ENCODE measurements at regions not wholly inside any gene's neighbourhood (a gene's known extent, or its start where the extent isn't known, plus 50 kb on each side); places are given as distances from the start of the nearest gene placed in this dataset.

DNA sequence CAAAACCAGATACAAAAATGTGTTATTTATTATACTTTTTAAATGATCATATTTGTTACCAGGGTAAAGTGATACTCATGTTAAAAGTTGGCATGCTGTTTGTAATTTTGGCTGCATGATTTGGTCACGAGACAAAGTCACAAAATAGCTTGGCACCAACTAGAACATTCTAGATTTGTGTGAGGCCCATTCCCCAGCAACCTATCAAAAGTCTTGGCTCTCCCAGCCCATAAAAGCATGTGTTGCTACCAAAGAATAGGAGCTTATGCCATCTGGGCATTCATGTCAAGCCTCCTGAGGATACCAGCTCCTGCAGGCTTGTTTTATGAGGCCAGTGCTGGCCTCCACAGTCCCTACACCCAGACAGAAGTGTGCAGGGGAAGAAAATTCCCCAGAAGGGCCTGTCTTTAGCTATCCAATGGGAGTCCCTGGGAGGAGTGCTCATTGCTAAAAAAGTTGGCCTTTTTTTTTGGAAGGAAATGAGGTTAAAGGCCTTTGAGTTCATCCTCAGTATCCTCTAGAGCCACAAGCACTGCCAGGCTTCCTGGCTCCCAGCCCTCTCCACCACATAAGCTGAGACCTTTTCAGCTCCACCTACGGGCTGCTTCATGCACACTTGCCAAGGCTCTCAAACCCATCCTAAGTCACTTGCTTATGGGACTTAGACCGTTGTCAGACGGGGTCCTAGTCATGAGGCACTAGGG lies 211.9 kb upstream of the EOLA2 start:
- H4K91ac ChIP-seq (ENCODE audit: low read depth, low read length, poor library complexity) = no peak overlapping the region
- no peak overlapping the region for H3K27ac ChIP-seq (replicated peaks; ENCODE audit: low read length)
- H2AK5ac ChIP-seq (ENCODE audit: low read depth, low read length) = no peak overlapping the region
- H3K79me1 ChIP-seq (ENCODE audit: low read depth, low read length) = peaks cover 2% of the 10 kb centered on the region
- H3K9me3 ChIP-seq (replicated peaks in 1 of 2; ENCODE audit: control insufficient read depth in 2 of 2, insufficient read depth in 1 of 2, low read depth in 1 of 2, low read length in 2 of 2) = no peaks in the 10 kb centered on the region
- H2AFZ ChIP-seq (ENCODE audit: low read length) = no peak overlapping the region
- peaks cover 0 to 6% (median 0%) of the 10 kb centered on the region in 3 experiments for H3K27me3 ChIP-seq (ENCODE audit: control insufficient read depth in 3 of 3, insufficient read depth in 3 of 3, low read depth in 1 of 3, low read length in 3 of 3)
- H3K9ac ChIP-seq (ENCODE audit: low read depth, low read length, poor library complexity) = no peak overlapping the region
- no peak for DNase-seq (ENCODE audit: low spot score)
- H2BK5ac ChIP-seq (ENCODE audit: low read length) = no peak overlapping the region
- H3K36me3 ChIP-seq (replicated peaks in 1 of 2; ENCODE audit: control insufficient read depth in 2 of 2, insufficient read depth in 2 of 2, low read length in 2 of 2) = no peaks in the 10 kb centered on the region
- H3K14ac ChIP-seq (ENCODE audit: low read length) = no peak overlapping the region
- H2BK120ac ChIP-seq (ENCODE audit: low read depth, low read length) = no peak overlapping the region
- no peak overlapping the region for H3K4ac ChIP-seq (ENCODE audit: low read length)
- no peak overlapping the region for H2BK15ac ChIP-seq (ENCODE audit: low read length)
- no peak overlapping the region for H4K8ac ChIP-seq (ENCODE audit: low read depth, low read length)
- H3K4me2 ChIP-seq (ENCODE audit: insufficient read depth, low read length, poor library complexity, severe bottlenecking) = no peak overlapping the region
- no CpG with 5 or more reads among the region's 4 CpGs for WGBS, 2 donors (ENCODE audit: extremely low coverage in 2 of 2, insufficient read length in 2 of 2, insufficient replicate concordance in 1 of 2)
- H3K18ac ChIP-seq (ENCODE audit: low read length) = no peak overlapping the region
- no peak overlapping the region for H3K4me3 ChIP-seq (ENCODE audit: low read length in 2 of 2)
- H3K23ac ChIP-seq (ENCODE audit: low read depth, low read length, poor library complexity) = no peak overlapping the region
- no peaks in the 10 kb centered on the region for H3K4me1 ChIP-seq (ENCODE audit: control insufficient read depth in 2 of 2, insufficient read depth in 1 of 2, low read depth in 1 of 2, low read length in 2 of 2)
- H2BK12ac ChIP-seq (ENCODE audit: low read length) = no peak overlapping the region

DNA sequence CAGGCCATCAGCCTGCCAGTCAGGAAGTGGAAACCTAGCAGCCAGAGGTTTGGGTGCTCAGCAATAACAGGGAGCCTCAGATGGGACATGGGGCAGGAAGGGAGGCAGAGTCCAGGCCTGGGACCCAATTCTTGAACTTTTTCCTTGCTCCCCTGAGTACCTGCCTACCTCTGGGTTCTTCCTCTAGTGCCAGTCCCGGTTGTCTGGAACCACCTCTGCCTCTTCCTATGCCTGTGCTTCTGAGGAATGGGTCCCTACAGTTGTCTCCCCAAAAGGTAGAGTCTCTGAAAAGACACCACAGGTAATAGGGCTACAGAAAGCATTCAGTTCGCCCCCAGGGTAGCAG lies 212.4 kb upstream of the MAMLD1 start:
- no peak overlapping the region for H2BK12ac ChIP-seq (ENCODE audit: low read length)
- no CpG with 5 or more reads among the region's 2 CpGs for WGBS, 2 donors (ENCODE audit: extremely low coverage in 2 of 2, insufficient read length in 2 of 2, insufficient replicate concordance in 1 of 2)

DNA sequence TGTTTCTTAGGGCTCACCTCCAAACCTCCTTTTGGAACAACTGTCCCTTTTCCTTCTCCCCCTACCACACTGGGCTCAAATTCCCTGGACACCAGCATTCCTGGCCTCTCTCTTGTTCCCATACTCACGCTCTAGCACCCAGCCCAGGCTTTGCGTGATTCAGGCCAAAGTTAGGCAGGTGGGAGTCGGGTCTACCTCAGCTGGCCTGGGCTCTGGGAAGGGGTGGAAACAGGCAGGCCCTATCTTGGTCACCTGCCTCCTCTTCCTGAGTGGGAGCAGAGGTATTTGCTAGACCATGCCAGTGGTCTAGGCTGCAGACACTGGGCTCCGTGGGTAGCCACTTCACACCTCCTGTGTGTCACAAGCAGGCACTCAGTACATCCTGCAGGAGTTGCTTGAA lies 211.1 kb upstream of the MAMLD1 start:
- no peak overlapping the region for H2AK5ac ChIP-seq (ENCODE audit: low read depth, low read length)
- H3K23ac ChIP-seq (ENCODE audit: low read depth, low read length, poor library complexity) = no peak overlapping the region
- no peak overlapping the region for H2AFZ ChIP-seq (ENCODE audit: low read length)
- peaks cover 2% of the 10 kb centered on the region for H3K79me1 ChIP-seq (ENCODE audit: low read depth, low read length)
- no peak overlapping the region for H4K91ac ChIP-seq (ENCODE audit: low read depth, low read length, poor library complexity)
- no peak overlapping the region for H2BK15ac ChIP-seq (ENCODE audit: low read length)
- H3K4me3 ChIP-seq (ENCODE audit: low read length in 2 of 2) = no peak overlapping the region
- no peak overlapping the region for H3K14ac ChIP-seq (ENCODE audit: low read length)
- no peak overlapping the region for H3K9ac ChIP-seq (ENCODE audit: low read depth, low read length, poor library complexity)
- no peaks in the 10 kb centered on the region for H3K9me3 ChIP-seq (replicated peaks in 1 of 2; ENCODE audit: control insufficient read depth in 2 of 2, insufficient read depth in 1 of 2, low read depth in 1 of 2, low read length in 2 of 2)
- no peak overlapping the region for H3K18ac ChIP-seq (ENCODE audit: low read length)
- no peak overlapping the region for H3K27ac ChIP-seq (replicated peaks; ENCODE audit: low read length)
- H3K27me3 ChIP-seq (ENCODE audit: control insufficient read depth in 3 of 3, insufficient read depth in 3 of 3, low read depth in 1 of 3, low read length in 3 of 3) = peaks cover 0 to 9% (median 0%) of the 10 kb centered on the region in 3 experiments
- no peak overlapping the region for H2BK5ac ChIP-seq (ENCODE audit: low read length)
- H2BK12ac ChIP-seq (ENCODE audit: low read length) = no peak overlapping the region
- no peaks in the 10 kb centered on the region for H3K4me1 ChIP-seq (ENCODE audit: control insufficient read depth in 2 of 2, insufficient read depth in 1 of 2, low read depth in 1 of 2, low read length in 2 of 2)
- no peak overlapping the region for H2BK120ac ChIP-seq (ENCODE audit: low read depth, low read length)
- DNase-seq (ENCODE audit: low spot score) = no peak
- no CpG with 5 or more reads among the region's 4 CpGs for WGBS, 2 donors (ENCODE audit: extremely low coverage in 2 of 2, insufficient read length in 2 of 2, insufficient replicate concordance in 1 of 2)
- no peak overlapping the region for H4K8ac ChIP-seq (ENCODE audit: low read depth, low read length)
- H3K4ac ChIP-seq (ENCODE audit: low read length) = no peak overlapping the region
- no peak overlapping the region for H3K4me2 ChIP-seq (ENCODE audit: insufficient read depth, low read length, poor library complexity, severe bottlenecking)
- no peaks in the 10 kb centered on the region for H3K36me3 ChIP-seq (replicated peaks in 1 of 2; ENCODE audit: control insufficient read depth in 2 of 2, insufficient read depth in 2 of 2, low read length in 2 of 2)

More for the DNA sequence above, 212.4 kb upstream of the MAMLD1 start:
- no peak overlapping the region for H3K14ac ChIP-seq (ENCODE audit: low read length)
- H3K9me3 ChIP-seq (replicated peaks in 1 of 2; ENCODE audit: control insufficient read depth in 2 of 2, insufficient read depth in 1 of 2, low read depth in 1 of 2, low read length in 2 of 2) = no peaks in the 10 kb centered on the region
- DNase-seq (ENCODE audit: low spot score) = no peak
- no peak overlapping the region for H3K18ac ChIP-seq (ENCODE audit: low read length)
- no peaks in the 10 kb centered on the region for H3K36me3 ChIP-seq (replicated peaks in 1 of 2; ENCODE audit: control insufficient read depth in 2 of 2, insufficient read depth in 2 of 2, low read length in 2 of 2)
- H4K91ac ChIP-seq (ENCODE audit: low read depth, low read length, poor library complexity) = no peak overlapping the region
- H3K27ac ChIP-seq (replicated peaks; ENCODE audit: low read length) = no peak overlapping the region
- H3K79me1 ChIP-seq (ENCODE audit: low read depth, low read length) = peaks cover 2% of the 10 kb centered on the region
- no peak overlapping the region for H3K23ac ChIP-seq (ENCODE audit: low read depth, low read length, poor library complexity)
- no peak overlapping the region for H3K4ac ChIP-seq (ENCODE audit: low read length)
- H3K27me3 ChIP-seq (ENCODE audit: control insufficient read depth in 3 of 3, insufficient read depth in 3 of 3, low read depth in 1 of 3, low read length in 3 of 3) = peaks cover 0 to 6% (median 0%) of the 10 kb centered on the region in 3 experiments
- no peak overlapping the region for H2BK15ac ChIP-seq (ENCODE audit: low read length)
- no peak overlapping the region for H2AFZ ChIP-seq (ENCODE audit: low read length)
- H2BK5ac ChIP-seq (ENCODE audit: low read length) = no peak overlapping the region
- no peak overlapping the region for H3K9ac ChIP-seq (ENCODE audit: low read depth, low read length, poor library complexity)
- no peak overlapping the region for H2AK5ac ChIP-seq (ENCODE audit: low read depth, low read length)
- no peaks in the 10 kb centered on the region for H3K4me1 ChIP-seq (ENCODE audit: control insufficient read depth in 2 of 2, insufficient read depth in 1 of 2, low read depth in 1 of 2, low read length in 2 of 2)
- no peak overlapping the region for H3K4me3 ChIP-seq (ENCODE audit: low read length in 2 of 2)
- no peak overlapping the region for H4K8ac ChIP-seq (ENCODE audit: low read depth, low read length)
- H2BK120ac ChIP-seq (ENCODE audit: low read depth, low read length) = no peak overlapping the region
- H3K4me2 ChIP-seq (ENCODE audit: insufficient read depth, low read length, poor library complexity, severe bottlenecking) = no peak overlapping the region

DNA sequence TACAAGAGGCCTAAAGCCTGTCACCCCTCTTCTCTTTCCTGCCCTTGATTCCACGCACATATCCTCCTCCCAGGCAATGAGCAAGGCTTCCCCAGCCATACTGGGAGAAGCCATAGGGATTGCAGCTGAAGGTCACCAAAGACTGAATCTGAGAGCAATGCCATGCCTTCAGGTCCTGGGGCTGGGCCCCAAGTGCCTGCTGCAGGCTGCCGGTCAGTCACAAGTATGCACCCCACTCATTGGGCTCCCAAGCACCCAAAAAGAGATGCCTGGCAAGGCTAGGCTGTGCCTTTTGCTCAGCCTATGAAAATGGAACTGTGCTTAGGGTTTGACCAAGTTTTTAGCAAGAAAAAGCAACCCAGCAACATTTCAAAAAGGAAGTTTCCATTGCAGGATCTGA lies 210.6 kb upstream of the MAMLD1 start:
- Histone ChIP-seq H2AK5ac (ENCODE audit: low read depth, low read length) (no peak overlapping the region), H3K36me3 (replicated peaks in 1 of 2; ENCODE audit: control insufficient read depth in 2 of 2, insufficient read depth in 2 of 2, low read length in 2 of 2) (no peaks in the 10 kb centered on the region), H3K9me3 (replicated peaks in 1 of 2; ENCODE audit: control insufficient read depth in 2 of 2, insufficient read depth in 1 of 2, low read depth in 1 of 2, low read length in 2 of 2) (no peaks in the 10 kb centered on the region), H3K27ac (replicated peaks; ENCODE audit: low read length) (no peak overlapping the region), H3K23ac (ENCODE audit: low read depth, low read length, poor library complexity) (no peak overlapping the region), H2BK120ac (ENCODE audit: low read depth, low read length) (no peak overlapping the region), H4K91ac (ENCODE audit: low read depth, low read length, poor library complexity) (no peak overlapping the region), H3K9ac (ENCODE audit: low read depth, low read length, poor library complexity) (no peak overlapping the region), H3K14ac (ENCODE audit: low read length) (no peak overlapping the region), H2AFZ (ENCODE audit: low read length) (no peak overlapping the region), H2BK12ac (ENCODE audit: low read length) (no peak overlapping the region), H3K4me1 (ENCODE audit: control insufficient read depth in 2 of 2, insufficient read depth in 1 of 2, low read depth in 1 of 2, low read length in 2 of 2) (no peaks in the 10 kb centered on the region), H2BK5ac (ENCODE audit: low read length) (no peak overlapping the region), H3K4me3 (ENCODE audit: low read length in 2 of 2) (no peak overlapping the region), H3K18ac (ENCODE audit: low read length) (no peak overlapping the region), H3K79me1 (ENCODE audit: low read depth, low read length) (peaks cover under 1% of the 10 kb centered on the region), H3K27me3 (ENCODE audit: control insufficient read depth in 3 of 3, insufficient read depth in 3 of 3, low read depth in 1 of 3, low read length in 3 of 3) (peaks cover 0 to 9% (median 0%) of the 10 kb centered on the region in 3 experiments), H4K8ac (ENCODE audit: low read depth, low read length) (no peak overlapping the region), H3K4me2 (ENCODE audit: insufficient read depth, low read length, poor library complexity, severe bottlenecking) (no peak overlapping the region), H2BK15ac (ENCODE audit: low read length) (no peak overlapping the region), H3K4ac (ENCODE audit: low read length) (no peak overlapping the region)
- WGBS, 2 donors (ENCODE audit: extremely low coverage in 2 of 2, insufficient read length in 2 of 2, insufficient replicate concordance in 1 of 2) = no CpG with 5 or more reads among the region's 2 CpGs
- no peak for DNase-seq (ENCODE audit: low spot score)

All from neuronal stem cell (in vitro differentiated cells).